GM23338 (cell line): ENCODE measurements at regions not wholly inside any gene's neighbourhood (a gene's known extent, or its start where the extent isn't known, plus 50 kb on each side); places are given as distances from the start of the nearest gene placed in this dataset.
A peak's percentile ranks its signal among the peaks of the same experiment; 100 is the strongest.

Experiments used
- ATAC-seq: fragments of 200-7000 bp; cut with Tn5 transposase; 3 replicates; pipeline ENCODE4 v1.9.1; 2020
- DNase-seq: peaks from one replicate; pipeline ENCODE4 v3.0.0-alpha.2; 2015; ENCODE audit warnings: low spot score
- H2AFZ ChIP-seq: fragments of 200-600 bp; sonication (generic); 2 replicates; pipeline ENCODE4 v1.8.0; 2016; ENCODE audit warnings: antibody characterized with exemption, mild to moderate bottlenecking, moderate library complexity
- H3F3A ChIP-seq: fragments of 200-600 bp; sonication (generic); replicated peaks from 2 replicates; pipeline ENCODE4 v1.8.0; 2017; ENCODE audit warnings: antibody characterized with exemption, mixed run types, low read depth
- H3K27ac ChIP-seq: fragments of 200-600 bp; sonication (generic); 2 replicates; pipeline ENCODE4 v1.6.1; 2016; ENCODE audit warnings: low read depth
- H3K27me3 ChIP-seq: fragments of 200-600 bp; sonication (generic); 2 replicates; pipeline ENCODE4 v1.8.0; 2016; ENCODE audit warnings: mild to moderate bottlenecking, mixed run types, moderate library complexity; ENCODE audit not compliant: insufficient read depth
- H3K36me3 ChIP-seq: fragments of 200-600 bp; sonication (generic); 2 replicates; pipeline ENCODE4 v1.8.0; 2016; ENCODE audit warnings: mild to moderate bottlenecking; ENCODE audit not compliant: insufficient read depth
- H3K4me1 ChIP-seq: fragments of 200-600 bp; sonication (generic); 2 replicates; pipeline ENCODE4 v1.8.0; 2016; ENCODE audit warnings: mild to moderate bottlenecking, moderate library complexity; ENCODE audit not compliant: insufficient read depth
- H3K4me2 ChIP-seq: fragments of 200-600 bp; sonication (generic); 2 replicates; pipeline ENCODE4 v1.7.1; 2017; ENCODE audit warnings: mixed run types
- H3K4me3 ChIP-seq: fragments of 200-600 bp; sonication (generic); 2 replicates; pipeline ENCODE4 v1.6.1; 2016; ENCODE audit warnings: mixed run types
- H3K79me2 ChIP-seq: fragments of 200-600 bp; sonication (generic); replicated peaks from 2 replicates; pipeline ENCODE4 v1.8.0; 2017; ENCODE audit warnings: mild to moderate bottlenecking; ENCODE audit not compliant: insufficient read depth
- H3K9me2 ChIP-seq: fragments of 200-600 bp; sonication (generic); 2 replicates; pipeline ENCODE4 v1.8.0; 2017; ENCODE audit not compliant: insufficient read depth
- H4K20me1 ChIP-seq: fragments of 200-600 bp; sonication (generic); replicated peaks from 2 replicates; pipeline ENCODE4 v1.8.0; 2017; ENCODE audit warnings: mild to moderate bottlenecking; ENCODE audit not compliant: insufficient read depth
- H3K27ac Mint-ChIP-seq: 2 replicates; pipeline ENCODE4 v1.8.0; 2020; ENCODE audit warnings: inconsistent platforms, mild to moderate bottlenecking, moderate library complexity, mixed read lengths
- H3K27me3 Mint-ChIP-seq: 3 replicates; pipeline ENCODE4 v1.8.0; 2022; ENCODE audit warnings: low read depth, mild to moderate bottlenecking, moderate library complexity, mixed read lengths, inconsistent platforms; ENCODE audit not compliant: insufficient read depth, poor library complexity
- H3K36me3 Mint-ChIP-seq: 3 replicates; pipeline ENCODE4 v1.8.0; 2021; ENCODE audit warnings: low read depth, mild to moderate bottlenecking, inconsistent platforms, moderate library complexity, mixed read lengths
- H3K4me1 Mint-ChIP-seq: 3 replicates; pipeline ENCODE4 v1.8.0; 2020; ENCODE audit warnings: mild to moderate bottlenecking, inconsistent platforms, mixed read lengths
- H3K4me3 Mint-ChIP-seq: 3 replicates; pipeline ENCODE4 v1.8.0; 2021; ENCODE audit warnings: moderate library complexity, mild to moderate bottlenecking, inconsistent platforms, mixed read lengths
- H3K9me3 Mint-ChIP-seq: 3 replicates; pipeline ENCODE4 v1.8.0; 2020; ENCODE audit warnings: moderate library complexity, mild to moderate bottlenecking, inconsistent platforms, mixed read lengths
- CREB1 ChIP-seq: fragments of 250-450 bp; sonication (Bioruptor Pico); IDR thresholded peaks from 2 replicates; pipeline ENCODE4 v1.5.0; 2020; ENCODE audit warnings: low read depth, mild to moderate bottlenecking, moderate library complexity
- CTCF ChIP-seq, 2 experiments: fragments of 200-600 bp in 1 of 2; sonication (generic) in 1 of 2; conservative IDR thresholded peaks; 2 replicates each; pipeline versions ENCODE4 v1.5.1 to v1.6.1; 2016 to 2017; ENCODE audit warnings: antibody characterized with exemption in 2 of 2, low read depth in 2 of 2, mild to moderate bottlenecking in 2 of 2, moderate library complexity in 1 of 2
- EZH2 ChIP-seq: fragments of 200-600 bp; sonication (generic); IDR thresholded peaks from one replicate; pipeline ENCODE4 v1.8.0; 2017; ENCODE audit warnings: antibody characterized with exemption, mild to moderate bottlenecking, low read depth; ENCODE audit not compliant: unreplicated experiment
- EZH2phosphoT487 ChIP-seq: fragments of 200-600 bp; sonication (generic); IDR thresholded peaks from one replicate; pipeline ENCODE4 v1.8.1; 2018; ENCODE audit warnings: antibody characterized with exemption; ENCODE audit not compliant: unreplicated experiment
- NANOG ChIP-seq: IDR thresholded peaks from 2 replicates; pipeline ENCODE4 v1.6.1; 2016; ENCODE audit warnings: antibody characterized with exemption, borderline replicate concordance
- POLR2AphosphoS5 ChIP-seq: IDR thresholded peaks from 2 replicates; pipeline ENCODE4 v1.6.1; 2016; ENCODE audit warnings: antibody characterized with exemption, low read depth
- STAT1 ChIP-seq: IDR thresholded peaks from one replicate; pipeline ENCODE4 v1.6.1; 2016; ENCODE audit warnings: antibody characterized with exemption; ENCODE audit not compliant: unreplicated experiment
- TF ChIP-seq, protein P1 (sequence below): IDR thresholded peaks from 2 replicates; pipeline ENCODE4 v1.6.1; 2016; ENCODE audit warnings: antibody characterized with exemption
- TF ChIP-seq, protein P2 (sequence below): IDR thresholded peaks from one replicate; pipeline ENCODE4 v1.6.1; 2018; ENCODE audit warnings: antibody characterized with exemption; ENCODE audit not compliant: unreplicated experiment

GRCh38 chr1:14090531-14090930 is 390.5 kb downstream of the PRDM2 start:
- peaks cover 12% of the 10 kb centered on the region for H3K36me3 Mint-ChIP-seq
- H3K4me3 ChIP-seq = no peak overlapping the region
- no peak for TF ChIP-seq STAT1
- TF ChIP-seq EZH2phosphoT487 = no peak
- no peak for TF ChIP-seq NANOG
- TF ChIP-seq, protein P1, sequence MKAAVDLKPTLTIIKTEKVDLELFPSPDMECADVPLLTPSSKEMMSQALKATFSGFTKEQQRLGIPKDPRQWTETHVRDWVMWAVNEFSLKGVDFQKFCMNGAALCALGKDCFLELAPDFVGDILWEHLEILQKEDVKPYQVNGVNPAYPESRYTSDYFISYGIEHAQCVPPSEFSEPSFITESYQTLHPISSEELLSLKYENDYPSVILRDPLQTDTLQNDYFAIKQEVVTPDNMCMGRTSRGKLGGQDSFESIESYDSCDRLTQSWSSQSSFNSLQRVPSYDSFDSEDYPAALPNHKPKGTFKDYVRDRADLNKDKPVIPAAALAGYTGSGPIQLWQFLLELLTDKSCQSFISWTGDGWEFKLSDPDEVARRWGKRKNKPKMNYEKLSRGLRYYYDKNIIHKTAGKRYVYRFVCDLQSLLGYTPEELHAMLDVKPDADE = no peak
- TF ChIP-seq, protein P2, sequence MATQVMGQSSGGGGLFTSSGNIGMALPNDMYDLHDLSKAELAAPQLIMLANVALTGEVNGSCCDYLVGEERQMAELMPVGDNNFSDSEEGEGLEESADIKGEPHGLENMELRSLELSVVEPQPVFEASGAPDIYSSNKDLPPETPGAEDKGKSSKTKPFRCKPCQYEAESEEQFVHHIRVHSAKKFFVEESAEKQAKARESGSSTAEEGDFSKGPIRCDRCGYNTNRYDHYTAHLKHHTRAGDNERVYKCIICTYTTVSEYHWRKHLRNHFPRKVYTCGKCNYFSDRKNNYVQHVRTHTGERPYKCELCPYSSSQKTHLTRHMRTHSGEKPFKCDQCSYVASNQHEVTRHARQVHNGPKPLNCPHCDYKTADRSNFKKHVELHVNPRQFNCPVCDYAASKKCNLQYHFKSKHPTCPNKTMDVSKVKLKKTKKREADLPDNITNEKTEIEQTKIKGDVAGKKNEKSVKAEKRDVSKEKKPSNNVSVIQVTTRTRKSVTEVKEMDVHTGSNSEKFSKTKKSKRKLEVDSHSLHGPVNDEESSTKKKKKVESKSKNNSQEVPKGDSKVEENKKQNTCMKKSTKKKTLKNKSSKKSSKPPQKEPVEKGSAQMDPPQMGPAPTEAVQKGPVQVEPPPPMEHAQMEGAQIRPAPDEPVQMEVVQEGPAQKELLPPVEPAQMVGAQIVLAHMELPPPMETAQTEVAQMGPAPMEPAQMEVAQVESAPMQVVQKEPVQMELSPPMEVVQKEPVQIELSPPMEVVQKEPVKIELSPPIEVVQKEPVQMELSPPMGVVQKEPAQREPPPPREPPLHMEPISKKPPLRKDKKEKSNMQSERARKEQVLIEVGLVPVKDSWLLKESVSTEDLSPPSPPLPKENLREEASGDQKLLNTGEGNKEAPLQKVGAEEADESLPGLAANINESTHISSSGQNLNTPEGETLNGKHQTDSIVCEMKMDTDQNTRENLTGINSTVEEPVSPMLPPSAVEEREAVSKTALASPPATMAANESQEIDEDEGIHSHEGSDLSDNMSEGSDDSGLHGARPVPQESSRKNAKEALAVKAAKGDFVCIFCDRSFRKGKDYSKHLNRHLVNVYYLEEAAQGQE = no peak
- TF ChIP-seq EZH2 = no peak
- TF ChIP-seq POLR2AphosphoS5 = no peak
- TF ChIP-seq CREB1 (CRISPR knock-in tag) = no peak
- H4K20me1 ChIP-seq = no peaks in the 10 kb centered on the region
- H2AFZ ChIP-seq = no peak overlapping the region
- no peaks in the 10 kb centered on the region for H3K4me1 ChIP-seq
- no peaks in the 10 kb centered on the region for H3K9me2 ChIP-seq
- no peak overlapping the region for H3K27ac ChIP-seq
- H3K9me3 Mint-ChIP-seq = peaks cover 16% of the 10 kb centered on the region
- no peaks in the 10 kb centered on the region for H3K36me3 ChIP-seq
- H3K27me3 ChIP-seq = no peaks in the 10 kb centered on the region
- no peaks in the 10 kb centered on the region for H3K4me1 Mint-ChIP-seq
- H3K27ac Mint-ChIP-seq = no peak overlapping the region
- H3K4me2 ChIP-seq = no peak overlapping the region
- peaks cover 2% of the 10 kb centered on the region for H3K27me3 Mint-ChIP-seq
- DNase-seq (no peak), ATAC-seq (no peak)
- no peak overlapping the region for H3K4me3 Mint-ChIP-seq
- no peaks in the 10 kb centered on the region for H3K79me2 ChIP-seq
- H3F3A ChIP-seq = no peaks in the 10 kb centered on the region

GRCh38 chr1:14094611-14095400 is 394.8 kb downstream of the PRDM2 start:
- peak; percentile 84 for ATAC-seq
- peaks cover 4% of the 10 kb centered on the region for H3K27me3 Mint-ChIP-seq

More at GRCh38 chr1:14094611-14095400, 394.8 kb downstream of the PRDM2 start:
- Histone ChIP-seq H3K36me3 (no peaks in the 10 kb centered on the region), H3K4me1 (peaks cover 8% of the 10 kb centered on the region; the same call in 1 of the 2 replicates), H4K20me1 (no peaks in the 10 kb centered on the region), H3K27me3 (no peaks in the 10 kb centered on the region), H3K4me2 (no peak overlapping the region), H3K4me3 (no peak overlapping the region), H3F3A (no peaks in the 10 kb centered on the region), H3K79me2 (no peaks in the 10 kb centered on the region), H3K9me2 (no peaks in the 10 kb centered on the region), H2AFZ (no peak overlapping the region), H3K27ac (no peak overlapping the region)
- Mint-ChIP-seq H3K4me3 (no peak overlapping the region), H3K9me3 (peaks cover 15% of the 10 kb centered on the region), H3K27ac (no peak overlapping the region), H3K36me3 (peaks cover 12% of the 10 kb centered on the region), H3K4me1 (peaks cover 17% of the 10 kb centered on the region)
- TF ChIP-seq STAT1 (no peak), CTCF (conservative IDR thresholded peaks at IDR 0.05; ENCODE audit: low read depth in 2 of 2) (peak; percentile 77 to 78)
- peak; percentile 81 for DNase-seq
